KMS-11 (cell line): ENCODE measurements at regions not wholly inside any gene's neighbourhood (a gene's known extent, or its start where the extent isn't known, plus 50 kb on each side); places are given as distances from the start of the nearest gene placed in this dataset.

Experiments used
- H2AFZ ChIP-seq: fragments of 200-600 bp; sonication (generic); 2 replicates; pipeline ENCODE4 v1.6.1; 2016; ENCODE audit warnings: antibody characterized with exemption, mixed run types, low read depth
- H3K27ac ChIP-seq: fragments of 200-600 bp; sonication (generic); 2 replicates; pipeline ENCODE4 v1.6.1; 2016; ENCODE audit warnings: mild to moderate bottlenecking, mixed run types
- H3K27me3 ChIP-seq: fragments of 200-600 bp; sonication (generic); 2 replicates; pipeline ENCODE4 v1.6.1; 2017; ENCODE audit warnings: mild to moderate bottlenecking, low read depth, mixed run types, moderate library complexity; ENCODE audit not compliant: insufficient read depth
- H3K36me3 ChIP-seq: fragments of 200-600 bp; sonication (generic); 2 replicates; pipeline ENCODE4 v1.6.1; 2017; ENCODE audit warnings: mild to moderate bottlenecking, mixed run types; ENCODE audit not compliant: insufficient read depth
- H3K4me1 ChIP-seq: fragments of 200-600 bp; sonication (generic); 2 replicates; pipeline ENCODE4 v1.6.1; 2016; ENCODE audit warnings: mild to moderate bottlenecking, low read depth, mixed run types; ENCODE audit not compliant: poor library complexity, severe bottlenecking
- H3K4me2 ChIP-seq: fragments of 200-600 bp; sonication (generic); 2 replicates; pipeline ENCODE4 v1.7.0; 2016; ENCODE audit warnings: mild to moderate bottlenecking, mixed run types
- H3K4me3 ChIP-seq: fragments of 200-600 bp; sonication (generic); IDR thresholded peaks from 2 replicates; pipeline ENCODE4 v1.6.1; 2017; ENCODE audit warnings: low read depth, low read length, mixed read lengths; ENCODE audit not compliant: insufficient read depth
- H3K79me2 ChIP-seq: fragments of 200-600 bp; sonication (generic); 2 replicates; pipeline ENCODE4 v1.6.1; 2016; ENCODE audit warnings: low read depth, mixed run types; ENCODE audit not compliant: insufficient read depth
- H3K9ac ChIP-seq: fragments of 200-600 bp; sonication (generic); 2 replicates; pipeline ENCODE4 v1.6.1; 2016; ENCODE audit warnings: mild to moderate bottlenecking, mixed run types
- H4K20me1 ChIP-seq: fragments of 200-600 bp; sonication (generic); 2 replicates; pipeline ENCODE4 v1.6.1; 2016; ENCODE audit warnings: mild to moderate bottlenecking, mixed run types; ENCODE audit not compliant: insufficient read depth
- TF ChIP-seq, protein P1 (sequence below): fragments of 200-600 bp; sonication (generic); conservative IDR thresholded peaks from 2 replicates; pipeline ENCODE4 v1.6.1; 2017; ENCODE audit warnings: low read depth, mild to moderate bottlenecking, antibody characterized with exemption, low read length, moderate library complexity, mixed read lengths

DNA sequence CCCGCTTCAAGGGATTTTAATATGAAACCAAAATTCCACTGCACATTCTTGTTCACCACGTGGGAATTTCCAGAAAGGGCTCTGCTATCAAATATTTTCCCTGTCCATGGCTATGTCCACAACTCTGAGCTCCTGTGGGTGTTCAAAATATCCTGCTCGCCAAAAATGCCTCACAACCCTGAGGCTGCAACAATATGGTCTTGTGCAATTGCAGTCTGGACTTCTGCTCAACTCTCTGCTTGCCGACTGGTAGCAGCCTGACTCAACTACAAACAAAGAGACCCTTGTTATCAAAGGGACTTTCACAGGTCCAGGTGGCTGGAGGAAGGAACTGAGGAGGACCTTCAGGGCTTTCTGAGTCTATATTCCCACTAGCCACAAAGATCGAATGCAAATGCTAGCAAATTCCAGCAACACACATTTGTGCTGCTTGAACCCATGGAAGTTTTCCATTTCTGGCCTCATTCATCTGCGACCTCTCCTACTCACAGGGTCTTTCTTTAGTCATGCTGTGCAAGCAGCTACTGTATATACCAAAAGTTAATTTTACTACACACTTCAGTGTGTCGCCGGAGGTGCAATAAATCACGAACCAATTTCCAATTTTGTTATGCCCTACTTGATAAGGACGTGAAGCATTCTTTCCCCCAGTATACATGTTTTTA is 169.2 kb upstream of the SLC30A5 start:
- H3K9ac ChIP-seq = no peak overlapping the region
- no peak overlapping the region for H3K27ac ChIP-seq
- no peaks in the 10 kb centered on the region for H3K27me3 ChIP-seq

DNA sequence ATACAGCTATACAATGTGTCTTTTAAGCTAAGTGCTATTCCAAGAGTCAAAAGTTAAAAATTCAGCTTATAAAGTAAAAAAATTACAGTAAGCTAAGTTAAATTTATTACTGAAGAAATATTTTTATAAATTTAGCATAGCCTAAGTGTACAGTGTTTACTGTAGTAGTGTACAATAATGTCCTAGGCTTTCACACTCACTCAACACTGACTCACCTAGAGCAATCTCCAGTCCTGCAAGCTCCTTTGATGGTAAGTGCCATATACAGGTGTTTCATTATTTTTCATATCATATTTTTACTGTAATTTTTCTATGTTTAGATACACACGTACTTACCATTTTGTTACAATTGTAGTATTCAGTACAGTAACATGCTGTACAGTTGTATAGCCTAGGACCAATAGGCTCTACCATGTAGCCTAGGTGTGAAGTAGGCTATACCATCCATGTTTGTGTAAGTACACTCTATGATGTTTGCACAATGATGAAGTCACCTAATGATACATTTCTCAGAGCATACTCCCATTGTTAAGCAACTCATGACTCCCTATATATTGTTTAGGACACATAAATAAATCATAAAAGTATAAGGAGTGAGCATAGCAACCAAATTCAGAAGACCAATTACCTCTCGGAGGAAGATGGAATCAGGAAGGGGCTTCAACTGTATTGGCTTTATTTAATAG is 165.1 kb upstream of the SLC30A5 start:
- H3K4me1 ChIP-seq = no peaks in the 10 kb centered on the region
- no peak overlapping the region for H3K4me3 ChIP-seq
- H3K27ac ChIP-seq = no peak overlapping the region
- H3K27me3 ChIP-seq = no peaks in the 10 kb centered on the region
- H3K36me3 ChIP-seq = no peaks in the 10 kb centered on the region
- no peak overlapping the region for H2AFZ ChIP-seq
- no peak overlapping the region for H3K4me2 ChIP-seq
- H4K20me1 ChIP-seq = no peaks in the 10 kb centered on the region
- H3K79me2 ChIP-seq = no peaks in the 10 kb centered on the region
- H3K9ac ChIP-seq = no peak overlapping the region
- TF ChIP-seq, protein P1, sequence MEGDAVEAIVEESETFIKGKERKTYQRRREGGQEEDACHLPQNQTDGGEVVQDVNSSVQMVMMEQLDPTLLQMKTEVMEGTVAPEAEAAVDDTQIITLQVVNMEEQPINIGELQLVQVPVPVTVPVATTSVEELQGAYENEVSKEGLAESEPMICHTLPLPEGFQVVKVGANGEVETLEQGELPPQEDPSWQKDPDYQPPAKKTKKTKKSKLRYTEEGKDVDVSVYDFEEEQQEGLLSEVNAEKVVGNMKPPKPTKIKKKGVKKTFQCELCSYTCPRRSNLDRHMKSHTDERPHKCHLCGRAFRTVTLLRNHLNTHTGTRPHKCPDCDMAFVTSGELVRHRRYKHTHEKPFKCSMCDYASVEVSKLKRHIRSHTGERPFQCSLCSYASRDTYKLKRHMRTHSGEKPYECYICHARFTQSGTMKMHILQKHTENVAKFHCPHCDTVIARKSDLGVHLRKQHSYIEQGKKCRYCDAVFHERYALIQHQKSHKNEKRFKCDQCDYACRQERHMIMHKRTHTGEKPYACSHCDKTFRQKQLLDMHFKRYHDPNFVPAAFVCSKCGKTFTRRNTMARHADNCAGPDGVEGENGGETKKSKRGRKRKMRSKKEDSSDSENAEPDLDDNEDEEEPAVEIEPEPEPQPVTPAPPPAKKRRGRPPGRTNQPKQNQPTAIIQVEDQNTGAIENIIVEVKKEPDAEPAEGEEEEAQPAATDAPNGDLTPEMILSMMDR = no peak

More for the DNA sequence above, 169.2 kb upstream of the SLC30A5 start:
- no peaks in the 10 kb centered on the region for H3K4me1 ChIP-seq
- H3K4me2 ChIP-seq = no peak overlapping the region
- no peaks in the 10 kb centered on the region for H3K79me2 ChIP-seq
- TF ChIP-seq, protein P1 = no peak
- no peak overlapping the region for H3K4me3 ChIP-seq
- no peaks in the 10 kb centered on the region for H3K36me3 ChIP-seq
- H2AFZ ChIP-seq = no peak overlapping the region
- no peaks in the 10 kb centered on the region for H4K20me1 ChIP-seq

- TF ChIP-seq, protein P1 = no peak
Measured at GRCh38 chr5:68930139-68930538, 163.7 kb upstream of the SLC30A5 start.

DNA sequence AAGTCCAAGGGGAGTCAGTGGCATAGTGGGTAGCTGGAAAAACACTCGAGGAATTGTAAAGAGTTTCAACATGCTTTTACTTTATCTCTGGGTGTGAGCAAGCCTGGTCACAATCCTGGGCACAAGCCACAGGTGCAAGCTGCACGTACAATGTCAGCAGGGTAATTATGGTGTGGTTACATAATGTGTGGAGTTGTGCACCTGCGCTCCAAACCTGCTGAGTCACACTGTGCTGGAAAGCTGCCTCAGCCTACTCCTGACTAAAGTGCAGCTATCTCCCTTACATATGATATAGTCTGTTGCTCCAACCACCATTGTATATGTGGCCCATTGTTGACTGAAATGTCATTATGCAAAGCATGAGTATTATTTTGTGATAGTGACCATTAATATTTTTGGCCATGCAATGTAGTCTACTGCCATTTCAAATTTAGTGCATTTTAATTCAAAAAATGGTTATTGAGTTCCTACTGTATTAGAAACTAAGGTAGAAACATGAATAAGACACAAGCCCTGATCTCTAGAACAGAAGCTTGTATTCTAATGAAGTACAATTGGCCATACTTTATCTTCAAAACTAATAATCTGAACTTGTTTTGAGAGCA is 160.9 kb upstream of the SLC30A5 start:
- Histone ChIP-seq H3K4me1 (no peaks in the 10 kb centered on the region), H3K4me3 (no peak overlapping the region), H3K27ac (no peak overlapping the region), H3K4me2 (no peak overlapping the region), H3K36me3 (no peaks in the 10 kb centered on the region), H3K9ac (no peak overlapping the region), H3K79me2 (no peaks in the 10 kb centered on the region), H2AFZ (no peak overlapping the region), H3K27me3 (no peaks in the 10 kb centered on the region), H4K20me1 (no peaks in the 10 kb centered on the region)
- TF ChIP-seq, protein P1 = 0 out of 2 replicates have a peak, but pooled peaks have one; percentile 14

More at GRCh38 chr5:68930139-68930538, 163.7 kb upstream of the SLC30A5 start:
- no peak overlapping the region for H2AFZ ChIP-seq
- H3K36me3 ChIP-seq = no peaks in the 10 kb centered on the region
- H3K79me2 ChIP-seq = no peaks in the 10 kb centered on the region
- no peaks in the 10 kb centered on the region for H4K20me1 ChIP-seq
- H3K4me1 ChIP-seq = no peaks in the 10 kb centered on the region
- H3K4me3 ChIP-seq = no peak overlapping the region
- H3K4me2 ChIP-seq = no peak overlapping the region
- no peaks in the 10 kb centered on the region for H3K27me3 ChIP-seq
- no peak overlapping the region for H3K27ac ChIP-seq
- H3K9ac ChIP-seq = no peak overlapping the region
